ENCODE measurements at regions not wholly inside any gene's neighbourhood (a gene's known extent, or its start where the extent isn't known, plus 50 kb on each side); places are given as distances from the start of the nearest gene placed in this dataset.

DNA sequence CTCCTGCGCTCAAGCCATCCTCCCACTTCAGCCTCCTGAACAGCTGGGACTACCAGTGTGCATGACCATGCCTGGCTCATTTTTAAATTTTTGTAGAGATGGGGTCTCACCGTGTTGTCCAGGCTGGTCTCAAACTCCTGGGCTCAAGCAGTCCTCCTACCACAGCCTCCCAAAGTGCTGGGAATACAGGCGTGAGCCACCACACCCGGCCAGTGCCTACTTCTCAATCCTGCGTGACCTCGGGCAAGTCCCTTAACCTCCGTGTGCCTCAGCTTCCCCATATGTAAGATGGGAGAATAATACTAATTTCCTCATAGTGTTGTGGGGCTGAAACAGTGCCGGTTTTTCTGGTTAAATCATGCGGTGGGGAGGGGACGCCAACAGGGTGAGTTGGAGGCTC, 143.5 kb upstream of the CIBAR2 start:
- TF ChIP-seq, protein P1, sequence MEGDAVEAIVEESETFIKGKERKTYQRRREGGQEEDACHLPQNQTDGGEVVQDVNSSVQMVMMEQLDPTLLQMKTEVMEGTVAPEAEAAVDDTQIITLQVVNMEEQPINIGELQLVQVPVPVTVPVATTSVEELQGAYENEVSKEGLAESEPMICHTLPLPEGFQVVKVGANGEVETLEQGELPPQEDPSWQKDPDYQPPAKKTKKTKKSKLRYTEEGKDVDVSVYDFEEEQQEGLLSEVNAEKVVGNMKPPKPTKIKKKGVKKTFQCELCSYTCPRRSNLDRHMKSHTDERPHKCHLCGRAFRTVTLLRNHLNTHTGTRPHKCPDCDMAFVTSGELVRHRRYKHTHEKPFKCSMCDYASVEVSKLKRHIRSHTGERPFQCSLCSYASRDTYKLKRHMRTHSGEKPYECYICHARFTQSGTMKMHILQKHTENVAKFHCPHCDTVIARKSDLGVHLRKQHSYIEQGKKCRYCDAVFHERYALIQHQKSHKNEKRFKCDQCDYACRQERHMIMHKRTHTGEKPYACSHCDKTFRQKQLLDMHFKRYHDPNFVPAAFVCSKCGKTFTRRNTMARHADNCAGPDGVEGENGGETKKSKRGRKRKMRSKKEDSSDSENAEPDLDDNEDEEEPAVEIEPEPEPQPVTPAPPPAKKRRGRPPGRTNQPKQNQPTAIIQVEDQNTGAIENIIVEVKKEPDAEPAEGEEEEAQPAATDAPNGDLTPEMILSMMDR (IDR thresholded peaks at IDR 0.05), result no peak
- no peak for TF ChIP-seq SIN3A (IDR thresholded peaks at IDR 0.05; ENCODE audit: borderline replicate concordance, insufficient read depth, low read depth, low read length)
- no peak for TF ChIP-seq POLR2AphosphoS5 (IDR thresholded peaks at IDR 0.05; ENCODE audit: low read depth, low read length)
